H1 (cell line): ENCODE measurements at regions not wholly inside any gene's neighbourhood (a gene's known extent, or its start where the extent isn't known, plus 50 kb on each side); places are given as distances from the start of the nearest gene placed in this dataset.

ENCODE experiments used
- CTCF ChIA-PET: fragments of 300-600 bp; sonication (Branson Sonifier 250); formaldehyde crosslinking; loops from one replicate; lab custom pipeline; 2021; ENCODE audit not compliant: partially characterized antibody; lab: Charles Lee
- POLR2A ChIA-PET: fragments of 300-600 bp; sonication (Branson Sonifier 250); formaldehyde crosslinking; loops from one replicate; lab custom pipeline; 2021; ENCODE audit warnings: inconsistent platforms; ENCODE audit not compliant: partially characterized antibody; lab: Charles Lee
- DNase-seq, 2 experiments: peaks; one replicate each; pipeline versions ENCODE4 v3.0.0 to v3.0.0-alpha.2; 2010 to 2022; ENCODE audit warnings: low spot score in 2 of 2, low read depth in 1 of 2, mixed read lengths in 1 of 2
- FAIRE-seq: peaks from 2 replicates; lab custom pipeline; 2011; peaks lifted over from hg19 to GRCh38; lab: Jason Lieb, UNC
- H2AFZ ChIP-seq: 2 replicates; pipeline ENCODE4 v1.8.1; 2012; ENCODE audit warnings: low read length, inconsistent platforms
- H2AK5ac ChIP-seq: 2 replicates; pipeline ENCODE4 v1.6.1; 2013; ENCODE audit warnings: low read depth, low read length
- H2BK120ac ChIP-seq: replicated peaks from 2 replicates; pipeline ENCODE3; 2013; ENCODE audit warnings: low read depth, low read length, inconsistent platforms
- H2BK12ac ChIP-seq: 2 replicates; pipeline ENCODE4 v1.6.1; 2013; ENCODE audit warnings: low read depth, low read length
- H2BK15ac ChIP-seq: 2 replicates; pipeline ENCODE4 v1.6.1; 2013; ENCODE audit warnings: low read length
- H2BK20ac ChIP-seq: 2 replicates; pipeline ENCODE4 v1.6.1; 2013; ENCODE audit warnings: low read length
- H2BK5ac ChIP-seq: 2 replicates; pipeline ENCODE4 v1.6.1; 2013; ENCODE audit warnings: low read depth, low read length
- H3K14ac ChIP-seq: 2 replicates; pipeline ENCODE4 v1.6.1; 2013; ENCODE audit warnings: inconsistent platforms; ENCODE audit not compliant: insufficient read length
- H3K18ac ChIP-seq: 2 replicates; pipeline ENCODE4 v1.6.1; 2013; ENCODE audit warnings: low read length; ENCODE audit errors: extremely low read depth
- H3K23ac ChIP-seq: 2 replicates; pipeline ENCODE4 v1.6.1; 2013; ENCODE audit warnings: inconsistent platforms; ENCODE audit not compliant: insufficient read length
- H3K23me2 ChIP-seq: 2 replicates; pipeline ENCODE4 v1.6.1; 2013; ENCODE audit warnings: low read depth, low read length
- H3K27ac ChIP-seq: 2 replicates; pipeline ENCODE4 v1.6.1; 2011; ENCODE audit warnings: low read depth, low read length, inconsistent platforms
- H3K27me3 ChIP-seq, 4 experiments: replicated peaks in 1 of 4; 1 replicate in 1 of 4; 2 replicates in 3 of 4; pipeline versions ENCODE4 v1.6.1 to v1.8.1; 2011 to 2013; ENCODE audit warnings: low read length in 3 of 4, mild to moderate bottlenecking in 3 of 4, inconsistent platforms in 2 of 4, mixed read lengths in 2 of 4, moderate library complexity in 1 of 4; ENCODE audit not compliant: control insufficient read depth in 3 of 4, insufficient read depth in 3 of 4; ENCODE audit errors: extremely low read depth in 1 of 4
- H3K36me3 ChIP-seq, 4 experiments: 2 replicates each; pipeline versions ENCODE4 v1.6.1 to v1.8.1; 2011 to 2013; ENCODE audit warnings: mild to moderate bottlenecking in 4 of 4, low read length in 3 of 4, moderate library complexity in 2 of 4, control low read depth in 1 of 4, inconsistent platforms in 1 of 4; ENCODE audit not compliant: insufficient read depth in 4 of 4, control insufficient read depth in 2 of 4
- H3K4ac ChIP-seq: replicated peaks from 2 replicates; pipeline ENCODE3; 2013; ENCODE audit warnings: low read length, low read depth, mixed read lengths, inconsistent platforms; ENCODE audit not compliant: insufficient read length
- H3K4me1 ChIP-seq, 4 experiments: replicated peaks in 1 of 4; 1 replicate in 1 of 4; 2 replicates in 3 of 4; pipeline versions ENCODE4 v1.6.1 to v1.8.1; 2011 to 2013; ENCODE audit warnings: low read length in 3 of 4, inconsistent platforms in 2 of 4, mixed read lengths in 1 of 4; ENCODE audit not compliant: insufficient read depth in 4 of 4, control insufficient read depth in 3 of 4
- H3K4me2 ChIP-seq, 2 experiments: 2 replicates each; pipeline versions ENCODE4 v1.6.1 to v1.8.1; 2011 to 2013; ENCODE audit warnings: low read depth in 2 of 2, low read length in 2 of 2, control low read depth in 1 of 2, inconsistent platforms in 1 of 2, mild to moderate bottlenecking in 1 of 2; ENCODE audit not compliant: insufficient read depth in 1 of 2
- H3K4me3 ChIP-seq, 4 experiments: fragments of 200-600, 300-600 bp in 1 of 4; sonication (generic), shearing (Covaris generic), sonication (Bioruptor Twin) in 1 of 4; 2 replicates each; pipeline versions ENCODE4 v1.5.1 to v1.8.1; 2011 to 2016; ENCODE audit warnings: low read length in 4 of 4, low read depth in 3 of 4, control low read depth in 2 of 4, inconsistent platforms in 2 of 4, mild to moderate bottlenecking in 2 of 4, mixed read lengths in 1 of 4, moderate library complexity in 1 of 4; ENCODE audit not compliant: insufficient read depth in 2 of 4; ENCODE audit errors: extremely low read depth in 1 of 4
- H3K56ac ChIP-seq: replicated peaks from 2 replicates; pipeline ENCODE3; 2013; ENCODE audit warnings: low read depth, mild to moderate bottlenecking, mixed read lengths, low read length, inconsistent platforms; ENCODE audit not compliant: insufficient read length
- H3K79me1 ChIP-seq: 2 replicates; pipeline ENCODE4 v1.6.1; 2013; ENCODE audit warnings: low read depth, low read length, control low read depth
- H3K79me2 ChIP-seq, 2 experiments: 2 replicates each; pipeline versions ENCODE4 v1.6.1 to v1.8.1; 2012 to 2013; ENCODE audit warnings: low read length in 2 of 2, mild to moderate bottlenecking in 2 of 2, inconsistent platforms in 1 of 2; ENCODE audit not compliant: insufficient read depth in 2 of 2, control insufficient read depth in 1 of 2
- H3K9ac ChIP-seq, 4 experiments: replicated peaks in 1 of 4; 1 replicate in 1 of 4; 2 replicates in 3 of 4; pipeline versions ENCODE4 v1.6.1 to v1.8.1; 2011 to 2013; ENCODE audit warnings: low read depth in 3 of 4, low read length in 3 of 4, control low read depth in 2 of 4, mild to moderate bottlenecking in 2 of 4, moderate library complexity in 2 of 4, inconsistent platforms in 1 of 4; ENCODE audit errors: extremely low read depth in 1 of 4
- H3K9me3 ChIP-seq, 2 experiments: 2 replicates each; pipeline versions ENCODE4 v1.6.1 to v1.8.1; 2012 to 2013; ENCODE audit warnings: mild to moderate bottlenecking in 2 of 2, moderate library complexity in 2 of 2, control low read depth in 1 of 2, inconsistent platforms in 1 of 2, low read depth in 1 of 2, low read length in 1 of 2, mixed read lengths in 1 of 2; ENCODE audit not compliant: insufficient read depth in 2 of 2
- H4K20me1 ChIP-seq, 2 experiments: replicated peaks in 1 of 2; 2 replicates each; pipeline versions ENCODE3 to v1.8.1; 2011 to 2013; ENCODE audit warnings: inconsistent platforms in 2 of 2, low read length in 2 of 2, mild to moderate bottlenecking in 1 of 2; ENCODE audit not compliant: insufficient read depth in 2 of 2, control insufficient read depth in 1 of 2
- H4K5ac ChIP-seq: 2 replicates; pipeline ENCODE4 v1.6.1; 2013; ENCODE audit warnings: low read length, low read depth, mixed read lengths, inconsistent platforms; ENCODE audit not compliant: insufficient read length
- H4K8ac ChIP-seq: 2 replicates; pipeline ENCODE4 v1.8.0; 2013; ENCODE audit warnings: mild to moderate bottlenecking, moderate library complexity, low read length, inconsistent platforms; ENCODE audit not compliant: insufficient read depth; ENCODE audit errors: extremely low read depth
- H4K91ac ChIP-seq: replicated peaks from 2 replicates; pipeline ENCODE3; 2013; ENCODE audit warnings: low read length, mixed read lengths, inconsistent platforms; ENCODE audit not compliant: insufficient read length
- CEBPB ChIP-seq: IDR thresholded peaks from 2 replicates; pipeline ENCODE4 v1.6.1; 2012; ENCODE audit warnings: low read depth, low read length
- E2F6 ChIP-seq: IDR thresholded peaks from 2 replicates; pipeline ENCODE4 v1.6.1; 2012; ENCODE audit warnings: inconsistent platforms
- EGR1 ChIP-seq: IDR thresholded peaks from 2 replicates; pipeline ENCODE4 v1.6.1; 2011; ENCODE audit warnings: low read depth, low read length, borderline replicate concordance
- EZH2 ChIP-seq: fragments of 200-600 bp; sonication (generic); IDR thresholded peaks from 2 replicates; pipeline ENCODE4 v1.7.1; 2012; ENCODE audit warnings: low read depth, mild to moderate bottlenecking, moderate library complexity, low read length, inconsistent platforms; ENCODE audit not compliant: severe bottlenecking
- HDAC2 ChIP-seq, 2 experiments: fragments of 300-600 bp in 1 of 2; sonication (generic) in 1 of 2; IDR thresholded peaks; 2 replicates each; pipeline ENCODE4 v1.6.1; 2011 to 2012; ENCODE audit warnings: low read depth in 2 of 2, low read length in 2 of 2, mild to moderate bottlenecking in 2 of 2, moderate library complexity in 2 of 2, borderline replicate concordance in 1 of 2, inconsistent platforms in 1 of 2
- HDAC6 ChIP-seq: IDR thresholded peaks from one replicate; pipeline ENCODE4 v1.7.1; 2012; ENCODE audit warnings: low read depth, mild to moderate bottlenecking, inconsistent platforms, low read length, moderate library complexity
- KDM1A ChIP-seq: fragments of 200-600, 300-600 bp; sonication (generic); IDR thresholded peaks from 2 replicates; pipeline ENCODE4 v1.7.1; 2016; ENCODE audit warnings: mild to moderate bottlenecking, low read length, borderline replicate concordance
- KDM4A ChIP-seq: IDR thresholded peaks from one replicate; pipeline ENCODE4 v1.7.1; 2012; ENCODE audit warnings: low read depth, mild to moderate bottlenecking, moderate library complexity, low read length, inconsistent platforms; ENCODE audit not compliant: severe bottlenecking
- KDM5A ChIP-seq: fragments of 200-600 bp; IDR thresholded peaks from 2 replicates; pipeline ENCODE4 v1.7.1; 2012; ENCODE audit warnings: mild to moderate bottlenecking, low read length, inconsistent platforms, mixed read lengths
- POU5F1 ChIP-seq: IDR thresholded peaks from 2 replicates; pipeline ENCODE4 v1.6.1; 2011; ENCODE audit warnings: low read depth, mild to moderate bottlenecking, low read length, moderate library complexity
- SP4 ChIP-seq: IDR thresholded peaks from 2 replicates; pipeline ENCODE4 v1.6.1; 2012; ENCODE audit warnings: low read length, inconsistent platforms
- TAF7 ChIP-seq: optimal IDR thresholded peaks from 2 replicates; pipeline ENCODE3; 2011; ENCODE audit warnings: low read depth, mild to moderate bottlenecking, inconsistent platforms, low read length, moderate library complexity, borderline replicate concordance
- TBP ChIP-seq: IDR thresholded peaks from 2 replicates; pipeline ENCODE4 v1.6.1; 2011; ENCODE audit warnings: low read depth, low read length, improper control_type of control experiment
- YY1 ChIP-seq: IDR thresholded peaks from 2 replicates; pipeline ENCODE4 v1.6.1; 2011; ENCODE audit warnings: low read depth, mild to moderate bottlenecking, low read length
- WGBS, 2 experiments: shearing (Covaris generic) in 1 of 2; methylation state at CpG; one replicate each; pipeline versions ENCODE4 v1.1.6 to v1.1.7; 2013 to 2015; ENCODE audit warnings: low lambda C conversion rate in 2 of 2, mixed read lengths in 2 of 2, inconsistent platforms in 1 of 2, low coverage in 1 of 2, missing lambda C conversion rate in 1 of 2; ENCODE audit not compliant: insufficient replicate concordance in 2 of 2, insufficient coverage in 1 of 2, insufficient read length in 1 of 2; ENCODE audit errors: extremely low coverage in 1 of 2, missing lambda C conversion rate in 1 of 2; 5-methylcytosine and 5-hydroxymethylcytosine counted together

- DNase-seq (no peak), FAIRE-seq (no peak)
- no peak overlapping the region for H3K27ac ChIP-seq
- no peaks in the 10 kb centered on the region for H3K27me3 ChIP-seq
- no peak overlapping the region for H2BK12ac ChIP-seq
- H4K91ac ChIP-seq = no peak overlapping the region
- H2AK5ac ChIP-seq = no peak overlapping the region
- ChIA-PET POLR2A (no interaction called here), CTCF (interaction anchor here (1.0 to 9.9 kb wide), 7 partner anchors 12 to 331 kb away, joined by 3 to 165 read pairs (median 3); no protein-coding TSS in a partner anchor)
- H4K5ac ChIP-seq = no peak overlapping the region
- no peak overlapping the region for H2BK5ac ChIP-seq
- H4K20me1 ChIP-seq = peaks cover 5 to 19% of the 10 kb centered on the region in 2 experiments
- no peak overlapping the region for H2BK15ac ChIP-seq
- no peak overlapping the region for H3K4me2 ChIP-seq
- no peak overlapping the region for H3K23ac ChIP-seq
- no peak overlapping the region for H3K4ac ChIP-seq
- H3K9me3 ChIP-seq = no peaks in the 10 kb centered on the region
- H3K36me3 ChIP-seq = no peaks in the 10 kb centered on the region
- H3K18ac ChIP-seq = no peak overlapping the region
- no peak overlapping the region for H3K9ac ChIP-seq
- no peak overlapping the region for H3K14ac ChIP-seq
- H3K4me3 ChIP-seq = no peak overlapping the region
- no peak overlapping the region for H2BK20ac ChIP-seq
- peaks cover 0 to 16% (median 5%) of the 10 kb centered on the region in 4 experiments; a peak in 6 of 7 replicates for H3K4me1 ChIP-seq
- WGBS, 2 experiments = 84% methylated on average over 11 of the region's 11 CpGs; no CpG with 5 or more reads in 1 of the 2 experiments
- H4K8ac ChIP-seq = no peak overlapping the region
- H2AFZ ChIP-seq = no peak overlapping the region
- H2BK120ac ChIP-seq = no peak overlapping the region
- no peaks in the 10 kb centered on the region for H3K79me1 ChIP-seq
- H3K56ac ChIP-seq = no peak overlapping the region
- no peaks in the 10 kb centered on the region for H3K79me2 ChIP-seq
- no peaks in the 10 kb centered on the region for H3K23me2 ChIP-seq
- TF ChIP-seq HDAC2 (IDR thresholded peaks at IDR 0.05; ENCODE audit: borderline replicate concordance in 1 of 2, low read depth in 2 of 2, low read length in 2 of 2) = no peak
- TF ChIP-seq KDM1A = no peak
- TF ChIP-seq TBP = no peak
- TF ChIP-seq EGR1 = no peak
- TF ChIP-seq E2F6 = no peak
- TF ChIP-seq CEBPB = no peak
- TF ChIP-seq POU5F1 = no peak
- no peak for TF ChIP-seq YY1
- TF ChIP-seq SP4 = no peak
- TF ChIP-seq TAF7 = no peak
- no peak for TF ChIP-seq HDAC6
- TF ChIP-seq KDM5A = no peak
- TF ChIP-seq KDM4A = no peak
- TF ChIP-seq EZH2 = no peak
Observed at GRCh38 chr16:85278839-85279238, 166.6 kb upstream of the CIBAR2 start.
